ENCODE measurements at regions not wholly inside any gene's neighbourhood (a gene's known extent, or its start where the extent isn't known, plus 50 kb on each side); places are given as distances from the start of the nearest gene placed in this dataset.

- no peak for DNase-seq
- TF ChIP-seq EP300 (IDR thresholded peaks at IDR 0.05): no peak
- TF ChIP-seq POLR2A (IDR thresholded peaks at IDR 0.05): no peak
- TF ChIP-seq CTCF (IDR thresholded peaks at IDR 0.05): no peak
- no peak for TF ChIP-seq POLR2AphosphoS5 (IDR thresholded peaks at IDR 0.05)
Measured at GRCh38 chr7:81590131-81590530, 179.7 kb downstream of the HGF start.

GRCh38 chr7:81584667-81585066 is 185.2 kb downstream of the HGF start:
- Histone ChIP-seq H3K36me3 (no peaks in the 10 kb centered on the region), H3K9me3 (no peaks in the 10 kb centered on the region), H3K27ac (no peak overlapping the region), H3K4me3 (no peak overlapping the region), H3K27me3 (no peaks in the 10 kb centered on the region), H3K4me1 (no peaks in the 10 kb centered on the region)
- intact Hi-C loops (cut with DNase I): no loop called here
- 65 to 77% methylated on average over 4 of the region's 4 CpGs for WGBS, 2 donors
- no peak for TF ChIP-seq POLR2AphosphoS5 (IDR thresholded peaks at IDR 0.05)
- TF ChIP-seq EP300 (IDR thresholded peaks at IDR 0.05): no peak
- no peak for TF ChIP-seq POLR2A (IDR thresholded peaks at IDR 0.05)
- TF ChIP-seq CTCF (IDR thresholded peaks at IDR 0.05): no peak
- no peak for DNase-seq

More at GRCh38 chr7:81590131-81590530, 179.7 kb downstream of the HGF start:
- 78 to 79% methylated on average over 5 of the region's 5 CpGs for WGBS, 2 donors
- Histone ChIP-seq H3K4me3 (no peak overlapping the region), H3K27ac (no peak overlapping the region), H3K27me3 (no peaks in the 10 kb centered on the region), H3K4me1 (no peaks in the 10 kb centered on the region), H3K9me3 (no peaks in the 10 kb centered on the region), H3K36me3 (no peaks in the 10 kb centered on the region)
- intact Hi-C loops (cut with DNase I): no loop called here

- no peak for TF ChIP-seq POLR2AphosphoS5 (IDR thresholded peaks at IDR 0.05)
- no peak for TF ChIP-seq POLR2A (IDR thresholded peaks at IDR 0.05)
- TF ChIP-seq EP300 (IDR thresholded peaks at IDR 0.05): no peak
- no peak for TF ChIP-seq CTCF (IDR thresholded peaks at IDR 0.05)
- Histone ChIP-seq H3K27ac (no peak overlapping the region), H3K9me3 (no peaks in the 10 kb centered on the region), H3K27me3 (no peaks in the 10 kb centered on the region), H3K4me3 (no peak overlapping the region), H3K4me1 (no peaks in the 10 kb centered on the region), H3K36me3 (no peaks in the 10 kb centered on the region)
- 65 to 80% methylated on average over 2 of the region's 2 CpGs for WGBS, 2 donors
- DNase-seq: no peak
- intact Hi-C loops (cut with DNase I): no loop called here
Measured at GRCh38 chr7:81583882-81584533, 185.8 kb downstream of the HGF start.

GRCh38 chr7:81583090-81583489 is 186.8 kb downstream of the HGF start:
- H3K36me3 ChIP-seq: no peaks in the 10 kb centered on the region
- no peak overlapping the region for H3K27ac ChIP-seq
- H3K4me3 ChIP-seq: no peak overlapping the region
- DNase-seq: no peak
- 25 to 75% methylated on average over 1 of the region's 1 CpG for WGBS, 2 donors
- no peaks in the 10 kb centered on the region for H3K9me3 ChIP-seq
- intact Hi-C loops (cut with DNase I): no loop called here
- TF ChIP-seq EP300 (IDR thresholded peaks at IDR 0.05) (no peak), POLR2A (IDR thresholded peaks at IDR 0.05) (no peak), POLR2AphosphoS5 (IDR thresholded peaks at IDR 0.05) (no peak), CTCF (IDR thresholded peaks at IDR 0.05) (no peak)
- H3K27me3 ChIP-seq: no peaks in the 10 kb centered on the region
- no peaks in the 10 kb centered on the region for H3K4me1 ChIP-seq

All from sigmoid colon (tissue), 6 donors.